H1 (cell line): ENCODE measurements at regions not wholly inside any gene's neighbourhood (a gene's known extent, or its start where the extent isn't known, plus 50 kb on each side); places are given as distances from the start of the nearest gene placed in this dataset.

Source experiments
- CTCF ChIA-PET: fragments of 300-600 bp; sonication (Branson Sonifier 250); formaldehyde crosslinking; loops from one replicate; lab custom pipeline; 2021; ENCODE audit not compliant: partially characterized antibody; lab: Charles Lee
- POLR2A ChIA-PET: fragments of 300-600 bp; sonication (Branson Sonifier 250); formaldehyde crosslinking; loops from one replicate; lab custom pipeline; 2021; ENCODE audit warnings: inconsistent platforms; ENCODE audit not compliant: partially characterized antibody; lab: Charles Lee
- DNase-seq, 2 experiments: peaks; one replicate each; pipeline versions ENCODE4 v3.0.0 to v3.0.0-alpha.2; 2010 to 2022; ENCODE audit warnings: low spot score in 2 of 2, low read depth in 1 of 2, mixed read lengths in 1 of 2
- FAIRE-seq: peaks from 2 replicates; lab custom pipeline; 2011; peaks lifted over from hg19 to GRCh38; lab: Jason Lieb, UNC
- H2AFZ ChIP-seq: 2 replicates; pipeline ENCODE4 v1.8.1; 2012; ENCODE audit warnings: low read length, inconsistent platforms
- H2AK5ac ChIP-seq: 2 replicates; pipeline ENCODE4 v1.6.1; 2013; ENCODE audit warnings: low read depth, low read length
- H2BK120ac ChIP-seq: replicated peaks from 2 replicates; pipeline ENCODE3; 2013; ENCODE audit warnings: low read depth, low read length, inconsistent platforms
- H2BK12ac ChIP-seq: 2 replicates; pipeline ENCODE4 v1.6.1; 2013; ENCODE audit warnings: low read depth, low read length
- H2BK15ac ChIP-seq: 2 replicates; pipeline ENCODE4 v1.6.1; 2013; ENCODE audit warnings: low read length
- H2BK20ac ChIP-seq: 2 replicates; pipeline ENCODE4 v1.6.1; 2013; ENCODE audit warnings: low read length
- H2BK5ac ChIP-seq: 2 replicates; pipeline ENCODE4 v1.6.1; 2013; ENCODE audit warnings: low read depth, low read length
- H3K14ac ChIP-seq: 2 replicates; pipeline ENCODE4 v1.6.1; 2013; ENCODE audit warnings: inconsistent platforms; ENCODE audit not compliant: insufficient read length
- H3K18ac ChIP-seq: 2 replicates; pipeline ENCODE4 v1.6.1; 2013; ENCODE audit warnings: low read length; ENCODE audit errors: extremely low read depth
- H3K23ac ChIP-seq: 2 replicates; pipeline ENCODE4 v1.6.1; 2013; ENCODE audit warnings: inconsistent platforms; ENCODE audit not compliant: insufficient read length
- H3K23me2 ChIP-seq: 2 replicates; pipeline ENCODE4 v1.6.1; 2013; ENCODE audit warnings: low read depth, low read length
- H3K27ac ChIP-seq: 2 replicates; pipeline ENCODE4 v1.6.1; 2011; ENCODE audit warnings: low read depth, low read length, inconsistent platforms
- H3K27me3 ChIP-seq, 4 experiments: replicated peaks in 1 of 4; 1 replicate in 1 of 4; 2 replicates in 3 of 4; pipeline versions ENCODE4 v1.6.1 to v1.8.1; 2011 to 2013; ENCODE audit warnings: low read length in 3 of 4, mild to moderate bottlenecking in 3 of 4, inconsistent platforms in 2 of 4, mixed read lengths in 2 of 4, moderate library complexity in 1 of 4; ENCODE audit not compliant: control insufficient read depth in 3 of 4, insufficient read depth in 3 of 4; ENCODE audit errors: extremely low read depth in 1 of 4
- H3K36me3 ChIP-seq, 4 experiments: 2 replicates each; pipeline versions ENCODE4 v1.6.1 to v1.8.1; 2011 to 2013; ENCODE audit warnings: mild to moderate bottlenecking in 4 of 4, low read length in 3 of 4, moderate library complexity in 2 of 4, control low read depth in 1 of 4, inconsistent platforms in 1 of 4; ENCODE audit not compliant: insufficient read depth in 4 of 4, control insufficient read depth in 2 of 4
- H3K4ac ChIP-seq: replicated peaks from 2 replicates; pipeline ENCODE3; 2013; ENCODE audit warnings: low read length, low read depth, mixed read lengths, inconsistent platforms; ENCODE audit not compliant: insufficient read length
- H3K4me1 ChIP-seq, 4 experiments: replicated peaks in 1 of 4; 1 replicate in 1 of 4; 2 replicates in 3 of 4; pipeline versions ENCODE4 v1.6.1 to v1.8.1; 2011 to 2013; ENCODE audit warnings: low read length in 3 of 4, inconsistent platforms in 2 of 4, mixed read lengths in 1 of 4; ENCODE audit not compliant: insufficient read depth in 4 of 4, control insufficient read depth in 3 of 4
- H3K4me2 ChIP-seq, 2 experiments: 2 replicates each; pipeline versions ENCODE4 v1.6.1 to v1.8.1; 2011 to 2013; ENCODE audit warnings: low read depth in 2 of 2, low read length in 2 of 2, control low read depth in 1 of 2, inconsistent platforms in 1 of 2, mild to moderate bottlenecking in 1 of 2; ENCODE audit not compliant: insufficient read depth in 1 of 2
- H3K4me3 ChIP-seq, 4 experiments: fragments of 200-600, 300-600 bp in 1 of 4; sonication (generic), shearing (Covaris generic), sonication (Bioruptor Twin) in 1 of 4; 2 replicates each; pipeline versions ENCODE4 v1.5.1 to v1.8.1; 2011 to 2016; ENCODE audit warnings: low read length in 4 of 4, low read depth in 3 of 4, control low read depth in 2 of 4, inconsistent platforms in 2 of 4, mild to moderate bottlenecking in 2 of 4, mixed read lengths in 1 of 4, moderate library complexity in 1 of 4; ENCODE audit not compliant: insufficient read depth in 2 of 4; ENCODE audit errors: extremely low read depth in 1 of 4
- H3K56ac ChIP-seq: replicated peaks from 2 replicates; pipeline ENCODE3; 2013; ENCODE audit warnings: low read depth, mild to moderate bottlenecking, mixed read lengths, low read length, inconsistent platforms; ENCODE audit not compliant: insufficient read length
- H3K79me1 ChIP-seq: 2 replicates; pipeline ENCODE4 v1.6.1; 2013; ENCODE audit warnings: low read depth, low read length, control low read depth
- H3K79me2 ChIP-seq, 2 experiments: 2 replicates each; pipeline versions ENCODE4 v1.6.1 to v1.8.1; 2012 to 2013; ENCODE audit warnings: low read length in 2 of 2, mild to moderate bottlenecking in 2 of 2, inconsistent platforms in 1 of 2; ENCODE audit not compliant: insufficient read depth in 2 of 2, control insufficient read depth in 1 of 2
- H3K9ac ChIP-seq, 4 experiments: replicated peaks in 1 of 4; 1 replicate in 1 of 4; 2 replicates in 3 of 4; pipeline versions ENCODE4 v1.6.1 to v1.8.1; 2011 to 2013; ENCODE audit warnings: low read depth in 3 of 4, low read length in 3 of 4, control low read depth in 2 of 4, mild to moderate bottlenecking in 2 of 4, moderate library complexity in 2 of 4, inconsistent platforms in 1 of 4; ENCODE audit errors: extremely low read depth in 1 of 4
- H3K9me3 ChIP-seq, 2 experiments: 2 replicates each; pipeline versions ENCODE4 v1.6.1 to v1.8.1; 2012 to 2013; ENCODE audit warnings: mild to moderate bottlenecking in 2 of 2, moderate library complexity in 2 of 2, control low read depth in 1 of 2, inconsistent platforms in 1 of 2, low read depth in 1 of 2, low read length in 1 of 2, mixed read lengths in 1 of 2; ENCODE audit not compliant: insufficient read depth in 2 of 2
- H4K20me1 ChIP-seq, 2 experiments: replicated peaks in 1 of 2; 2 replicates each; pipeline versions ENCODE3 to v1.8.1; 2011 to 2013; ENCODE audit warnings: inconsistent platforms in 2 of 2, low read length in 2 of 2, mild to moderate bottlenecking in 1 of 2; ENCODE audit not compliant: insufficient read depth in 2 of 2, control insufficient read depth in 1 of 2
- H4K5ac ChIP-seq: 2 replicates; pipeline ENCODE4 v1.6.1; 2013; ENCODE audit warnings: low read length, low read depth, mixed read lengths, inconsistent platforms; ENCODE audit not compliant: insufficient read length
- H4K8ac ChIP-seq: 2 replicates; pipeline ENCODE4 v1.8.0; 2013; ENCODE audit warnings: mild to moderate bottlenecking, moderate library complexity, low read length, inconsistent platforms; ENCODE audit not compliant: insufficient read depth; ENCODE audit errors: extremely low read depth
- H4K91ac ChIP-seq: replicated peaks from 2 replicates; pipeline ENCODE3; 2013; ENCODE audit warnings: low read length, mixed read lengths, inconsistent platforms; ENCODE audit not compliant: insufficient read length
- BACH1 ChIP-seq: IDR thresholded peaks from 2 replicates; pipeline ENCODE4 v1.6.1; 2012; ENCODE audit warnings: low read length, improper control_type of control experiment
- CHD1 ChIP-seq: IDR thresholded peaks from 2 replicates; pipeline ENCODE4 v1.6.1; 2012; ENCODE audit warnings: low read depth, low read length, improper control_type of control experiment
- JUN ChIP-seq: IDR thresholded peaks from 2 replicates; pipeline ENCODE4 v1.6.1; 2011; ENCODE audit warnings: low read depth, mild to moderate bottlenecking, improper control_type of control experiment, low read length
- RFX5 ChIP-seq: IDR thresholded peaks from 2 replicates; pipeline ENCODE4 v1.6.1; 2011; ENCODE audit warnings: low read depth, low read length, improper control_type of control experiment, borderline replicate concordance
- WGBS, 2 experiments: shearing (Covaris generic) in 1 of 2; methylation state at CpG; one replicate each; pipeline versions ENCODE4 v1.1.6 to v1.1.7; 2013 to 2015; ENCODE audit warnings: low lambda C conversion rate in 2 of 2, mixed read lengths in 2 of 2, inconsistent platforms in 1 of 2, low coverage in 1 of 2, missing lambda C conversion rate in 1 of 2; ENCODE audit not compliant: insufficient replicate concordance in 2 of 2, insufficient coverage in 1 of 2, insufficient read length in 1 of 2; ENCODE audit errors: extremely low coverage in 1 of 2, missing lambda C conversion rate in 1 of 2; 5-methylcytosine and 5-hydroxymethylcytosine counted together

- Histone ChIP-seq H3K4me3 (no peak overlapping the region), H3K56ac (no peak overlapping the region), H3K27ac (no peak overlapping the region), H3K4me1 (0 out of 7 replicates have a peak, but pooled peaks cover 0 to 2% (median 0%) of the 10 kb centered on the region in 4 experiments), H2AFZ (no peak overlapping the region), H3K23me2 (no peaks in the 10 kb centered on the region), H3K9me3 (no peaks in the 10 kb centered on the region), H4K20me1 (no peaks in the 10 kb centered on the region), H2BK20ac (no peak overlapping the region), H4K8ac (no peak overlapping the region), H2BK120ac (no peak overlapping the region), H2AK5ac (no peak overlapping the region), H3K79me1 (no peaks in the 10 kb centered on the region), H3K14ac (no peak overlapping the region), H3K4me2 (no peak overlapping the region), H3K9ac (no peak overlapping the region), H3K4ac (no peak overlapping the region), H3K36me3 (peaks cover 0 to 33% (median 13%) of the 10 kb centered on the region in 4 experiments; a peak in 6 of 8 replicates), H4K5ac (no peak overlapping the region), H3K18ac (no peak overlapping the region), H3K27me3 (no peaks in the 10 kb centered on the region), H3K79me2 (no peaks in the 10 kb centered on the region), H2BK5ac (no peak overlapping the region), H3K23ac (no peak overlapping the region), H4K91ac (no peak overlapping the region), H2BK15ac (no peak overlapping the region), H2BK12ac (no peak overlapping the region)
- FAIRE-seq = no peak
- CTCF ChIA-PET = interaction anchor here (1.1 to 1.3 kb wide), 2 partner anchors 33 to 47 kb away, joined by 3 to 5 read pairs; no protein-coding TSS in a partner anchor
- DNase-seq = no peak
- POLR2A ChIA-PET = no interaction called here
- WGBS, 2 experiments = 95% methylated on average over 5 of the region's 5 CpGs; no CpG with 5 or more reads in 1 of the 2 experiments
- TF ChIP-seq JUN = no peak
- TF ChIP-seq RFX5 = no peak
- TF ChIP-seq BACH1 = no peak
- TF ChIP-seq CHD1 = no peak
These were observed 63.7 kb upstream of the RPS13 start for GRCh38 chr11:17141156-17141555.
